Medulla oblongata (tissue), 1 donor: ENCODE measurements at regions not wholly inside any gene's neighbourhood (a gene's known extent, or its start where the extent isn't known, plus 50 kb on each side); places are given as distances from the start of the nearest gene placed in this dataset.

Source experiments
- DNase-seq: peaks from one replicate; pipeline ENCODE4 v3.0.0-alpha.2; 2015; ENCODE audit errors: extremely low spot score

DNA sequence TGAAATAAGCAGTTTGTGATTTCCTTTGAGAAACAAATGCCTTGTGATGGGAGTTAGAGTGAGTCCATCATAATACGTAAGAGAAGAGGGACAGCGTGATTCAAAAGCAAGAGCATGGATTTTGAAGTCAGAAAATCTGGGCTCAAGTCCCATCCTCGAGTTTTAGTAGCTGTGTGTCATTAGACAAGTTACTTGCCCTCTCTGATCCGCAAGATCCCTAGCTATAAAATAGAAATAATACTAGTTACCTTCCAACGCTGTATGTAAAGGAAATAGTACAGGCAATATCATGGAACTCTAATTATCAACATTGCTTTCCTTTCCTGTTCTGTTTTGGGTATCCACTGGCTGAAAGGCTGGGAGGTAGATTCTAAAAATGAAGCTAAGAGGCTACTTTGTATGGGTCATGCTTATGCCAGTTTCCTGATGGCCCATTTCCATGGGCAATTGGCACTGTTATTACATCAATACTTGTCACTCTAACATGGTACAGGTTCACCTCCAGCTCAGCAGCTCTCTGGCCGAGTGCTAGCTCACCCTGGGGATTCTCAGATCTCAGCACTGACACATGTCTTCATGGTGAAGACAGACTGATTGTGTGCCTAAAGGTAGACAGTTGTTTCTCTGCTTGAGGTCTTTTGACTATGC lies 241.7 kb upstream of the KLF4 start:
- no peak for DNase-seq

DNA sequence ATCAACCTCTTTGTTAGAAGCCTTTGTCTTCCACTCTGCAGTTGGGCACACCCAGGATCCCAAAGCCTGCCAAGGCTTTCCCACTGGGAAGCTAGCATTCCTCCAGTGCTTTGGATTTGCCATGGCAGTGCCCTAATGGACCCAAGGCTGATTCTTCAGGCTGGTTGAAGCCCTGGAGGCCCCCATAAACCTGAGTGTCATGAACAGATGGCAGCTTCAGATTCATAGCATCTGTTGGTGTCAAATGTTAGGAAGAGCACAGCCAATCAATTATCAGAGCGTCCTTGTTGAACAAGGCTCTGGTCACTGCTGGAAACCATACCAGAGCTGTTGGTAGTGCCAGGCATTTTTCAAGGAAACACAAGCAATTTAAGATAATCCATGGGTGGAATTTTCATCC lies 241.1 kb upstream of the KLF4 start:
- DNase-seq, result no peak

DNA sequence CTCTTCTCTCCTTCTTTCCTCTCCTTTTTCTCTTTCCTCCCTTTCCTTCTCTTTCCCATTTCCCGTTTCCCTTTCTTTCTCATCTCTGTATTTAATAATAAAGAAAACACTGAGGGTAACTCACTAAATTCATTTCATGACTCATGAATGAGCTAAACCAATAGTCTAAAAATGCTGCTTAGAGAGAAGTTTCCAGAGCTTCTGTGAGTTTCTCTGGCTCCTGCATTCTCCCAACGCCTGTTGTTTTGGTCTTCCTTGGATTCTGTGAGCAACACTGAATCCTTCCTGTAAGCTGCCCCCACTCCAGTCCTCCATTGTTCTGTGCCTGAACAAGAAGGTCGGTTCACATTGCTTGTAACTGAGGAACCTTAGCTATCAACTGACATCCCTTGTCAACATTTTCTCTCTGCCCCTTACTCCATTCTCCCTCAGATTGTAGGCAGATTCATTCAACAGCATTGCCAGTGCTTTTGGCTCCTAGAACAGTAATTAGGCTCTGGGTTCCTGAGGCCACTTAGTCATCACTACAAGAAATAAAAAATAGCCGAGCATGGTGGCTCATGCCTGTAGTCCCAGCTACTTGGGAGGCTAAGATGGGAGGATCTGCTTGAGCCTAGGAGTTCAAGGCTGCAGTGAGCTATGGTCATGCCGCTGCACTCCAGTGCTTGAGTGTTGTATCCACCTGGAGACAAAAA lies 237.7 kb upstream of the KLF4 start:
- DNase-seq, result no peak

DNA sequence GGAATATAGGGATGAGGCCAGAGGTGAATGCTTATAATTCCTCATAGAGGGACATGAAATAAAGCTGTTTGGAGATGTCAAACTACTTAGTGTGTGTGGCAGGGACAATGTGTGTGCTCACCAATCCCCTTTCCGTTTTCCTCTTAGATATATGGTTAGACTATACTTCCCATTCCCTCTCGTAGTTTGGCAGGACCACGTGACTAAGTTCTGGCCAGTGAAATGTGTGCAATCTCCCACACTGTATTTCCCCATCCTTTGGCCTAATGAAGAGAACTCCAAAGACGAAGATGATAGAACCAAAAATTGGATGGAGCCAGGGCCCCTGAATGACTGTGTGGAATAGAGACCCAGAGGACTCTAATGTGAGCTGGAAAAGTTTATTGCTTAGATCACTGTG lies 233.4 kb upstream of the KLF4 start:
- no peak for DNase-seq

DNA sequence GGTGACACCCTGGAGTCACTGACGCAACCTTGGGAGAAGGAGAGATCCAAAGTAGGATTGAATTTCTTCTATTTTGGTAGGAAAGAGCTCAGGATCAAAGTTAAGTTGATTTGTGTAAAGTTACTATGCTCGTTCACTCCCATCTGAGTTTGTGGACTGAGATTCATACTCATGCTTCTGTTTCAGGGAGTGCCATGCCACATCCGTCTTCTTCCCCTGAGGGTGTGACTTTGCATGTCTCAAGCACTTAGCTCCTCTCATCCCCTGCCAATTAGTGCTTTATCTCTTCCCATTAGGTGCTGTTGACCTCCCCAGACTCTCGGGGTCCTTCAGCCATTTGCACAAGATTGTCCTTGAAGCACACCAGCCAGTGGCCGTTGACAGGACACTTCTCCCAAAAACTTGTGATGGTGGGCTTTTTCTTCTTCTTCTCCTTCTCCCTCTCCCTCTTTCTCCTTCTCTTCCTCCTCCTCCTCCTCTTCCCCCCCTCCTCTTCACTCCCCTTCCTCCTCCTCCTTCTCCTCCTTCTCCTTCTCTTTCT lies 232.2 kb upstream of the KLF4 start:
- no peak for DNase-seq

DNA sequence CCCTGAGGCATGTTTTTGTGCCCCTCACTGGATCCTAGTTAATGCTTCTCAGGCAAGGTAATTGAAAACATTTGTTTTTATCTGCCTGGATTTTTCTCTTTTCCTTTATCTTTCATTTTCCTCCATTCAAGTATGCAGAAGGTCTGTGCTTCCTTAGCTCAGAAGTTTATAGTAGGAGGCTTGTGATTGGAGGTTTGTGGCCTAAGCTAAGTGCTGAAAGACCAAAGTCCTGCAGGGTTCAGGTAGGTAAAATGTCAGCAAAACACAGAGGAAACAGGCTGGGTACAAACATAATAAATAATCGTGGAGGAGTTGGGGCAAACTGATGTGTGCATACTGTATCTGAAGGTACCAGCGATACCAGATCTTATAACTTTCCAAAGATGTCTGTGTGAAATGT lies 230.9 kb upstream of the KLF4 start:
- no peak for DNase-seq

DNA sequence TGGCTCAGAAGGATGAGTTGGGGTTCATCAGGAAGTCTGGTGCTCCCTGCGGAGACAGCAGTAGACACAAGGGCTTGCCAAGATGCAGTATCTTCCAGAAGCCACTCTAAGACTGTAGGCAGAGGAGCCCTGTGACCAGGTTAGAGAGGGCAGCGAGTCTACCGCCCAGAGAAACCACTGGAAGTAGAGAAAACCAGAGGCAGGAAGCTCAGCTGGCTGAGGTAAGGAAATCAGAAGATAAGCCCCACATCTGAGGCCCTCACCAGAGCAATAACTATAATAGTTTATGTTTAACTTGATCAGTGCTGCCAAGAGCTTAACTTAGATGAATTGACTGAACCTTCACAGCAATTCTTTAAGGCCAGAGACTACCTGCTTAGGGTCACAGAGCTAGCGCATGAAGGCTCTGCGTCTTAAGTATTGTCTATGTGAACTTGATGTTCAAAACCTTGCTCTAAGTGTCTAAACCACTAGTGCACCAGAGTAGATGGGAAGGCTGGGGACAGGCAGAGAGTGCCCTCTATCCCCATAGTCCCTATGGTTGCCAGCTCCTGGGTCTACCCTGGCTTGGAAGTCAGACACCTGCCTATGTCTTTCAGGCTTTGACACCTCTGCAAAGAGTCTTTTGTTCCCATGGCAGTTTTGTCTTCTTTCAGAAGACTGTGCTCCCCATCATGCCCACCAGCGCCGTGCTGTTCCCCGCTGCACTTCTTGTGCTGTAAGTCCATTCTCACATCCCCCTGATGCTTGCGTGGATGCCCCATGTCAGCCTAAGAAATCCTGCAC lies 228.2 kb upstream of the KLF4 start:
- DNase-seq, result no peak

DNA sequence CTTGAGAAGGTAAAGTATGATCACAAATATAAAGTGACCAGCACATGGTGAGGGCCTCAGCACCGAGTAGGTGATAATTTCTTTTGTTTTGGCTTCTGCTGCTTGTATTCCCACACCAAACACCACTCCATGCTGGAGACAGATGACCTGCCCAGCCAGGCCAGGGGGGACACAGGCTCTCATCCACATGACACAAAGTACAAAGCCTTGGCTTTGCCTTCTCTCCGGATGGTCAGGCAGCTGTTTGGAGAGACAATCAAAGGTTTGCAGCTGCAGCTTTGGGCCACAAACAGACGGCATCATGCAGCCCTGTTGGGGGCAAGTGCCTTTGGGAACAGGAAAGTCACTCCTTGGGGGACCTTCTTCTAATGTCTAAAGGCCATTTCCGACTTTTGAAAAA lies 226.2 kb upstream of the KLF4 start:
- no peak for DNase-seq

DNA sequence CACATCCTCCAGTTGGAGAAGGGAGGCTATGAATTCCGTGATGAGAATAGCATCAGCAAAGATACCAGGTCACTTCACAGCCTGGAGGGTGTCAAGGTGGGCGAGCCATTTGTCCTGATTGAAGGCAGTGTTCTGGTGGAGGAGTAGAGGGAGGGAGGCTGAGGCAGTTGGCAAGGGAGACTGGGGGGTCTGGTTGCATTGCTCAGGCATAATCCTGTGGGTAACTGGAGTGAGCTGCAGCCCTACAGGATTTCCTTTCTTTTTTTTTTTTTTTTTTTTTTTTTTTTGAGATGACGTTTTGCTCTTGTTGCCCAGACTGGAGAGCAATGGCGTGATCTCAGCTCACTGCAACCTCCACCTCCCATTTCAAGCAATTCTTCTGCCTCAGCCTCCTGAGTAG lies 223.9 kb upstream of the KLF4 start:
- no peak for DNase-seq

DNA sequence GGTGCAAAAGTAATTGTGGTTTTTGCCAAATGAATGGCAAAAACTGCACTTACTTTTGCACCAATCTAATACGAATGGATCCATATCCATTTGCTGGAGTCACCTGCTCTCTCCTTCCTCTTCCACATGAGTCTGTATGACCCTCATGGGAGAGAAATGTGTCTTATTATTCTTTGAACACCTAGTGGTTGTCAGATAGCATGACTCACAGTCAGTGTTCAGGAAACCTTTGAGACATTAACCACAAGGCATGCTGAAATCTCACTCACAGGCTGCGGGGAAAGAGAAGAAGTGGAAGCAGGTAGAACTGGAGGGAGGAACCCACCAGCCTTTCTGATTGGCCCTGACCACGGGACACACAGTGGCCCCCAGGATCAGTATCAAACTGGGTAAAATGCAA lies 222.8 kb upstream of the KLF4 start:
- DNase-seq, result no peak

DNA sequence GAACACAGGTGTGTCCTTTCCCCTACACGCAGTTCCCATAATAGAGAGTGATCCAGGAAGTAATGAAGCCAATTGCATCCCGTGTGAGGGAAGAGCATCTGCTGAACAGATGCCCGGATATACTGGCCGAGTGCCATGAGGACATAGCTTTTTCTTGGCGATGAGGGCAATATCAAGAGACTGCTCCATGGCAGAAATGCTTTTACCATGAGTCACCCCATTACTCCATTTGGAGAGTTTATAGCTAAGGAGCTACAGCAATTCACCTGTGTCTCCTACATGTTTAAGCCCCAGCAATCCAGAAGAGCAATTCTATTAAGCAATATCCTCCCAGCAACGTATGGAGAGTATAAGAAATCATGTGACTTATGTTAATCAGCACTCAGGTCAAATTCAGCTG lies 222.0 kb upstream of the KLF4 start:
- no peak for DNase-seq

DNA sequence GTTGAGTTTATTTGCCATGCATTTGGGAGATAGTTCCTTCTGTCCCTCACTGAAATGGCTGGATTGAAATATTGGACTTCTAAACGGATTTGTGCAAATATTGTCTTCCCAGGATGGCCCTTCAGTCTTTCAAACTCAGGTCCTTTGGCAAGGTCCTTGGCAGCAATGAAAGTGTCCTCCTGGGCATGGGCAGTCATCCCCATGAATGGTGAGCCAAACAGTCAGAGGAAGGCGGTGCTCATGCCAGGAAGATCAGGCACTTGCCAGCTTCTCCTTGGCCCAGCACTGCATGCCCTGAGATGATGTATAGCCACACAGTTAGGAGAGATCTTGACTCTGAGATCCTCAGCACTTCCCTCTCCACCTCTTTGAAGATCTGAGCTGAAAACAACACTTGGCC lies 221.4 kb upstream of the KLF4 start:
- DNase-seq, result no peak

DNA sequence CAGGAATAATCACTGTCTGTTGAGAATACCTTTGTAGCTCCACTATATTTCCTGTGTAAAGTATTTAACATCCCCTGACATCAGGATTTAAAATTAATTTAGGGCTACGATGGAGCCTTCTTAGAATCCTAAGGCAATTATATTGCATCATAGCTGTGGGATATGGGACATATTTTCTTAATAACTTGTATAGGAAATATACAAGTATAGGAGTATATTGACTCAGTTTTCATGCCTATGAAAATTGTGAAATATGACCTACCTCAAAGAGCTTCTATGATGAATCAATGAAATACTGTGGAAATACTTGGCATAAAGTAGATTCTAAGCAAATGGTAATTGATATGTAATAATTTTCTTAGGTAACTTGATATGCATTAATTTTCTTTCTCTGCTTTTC lies 221.0 kb upstream of the KLF4 start:
- no peak for DNase-seq

DNA sequence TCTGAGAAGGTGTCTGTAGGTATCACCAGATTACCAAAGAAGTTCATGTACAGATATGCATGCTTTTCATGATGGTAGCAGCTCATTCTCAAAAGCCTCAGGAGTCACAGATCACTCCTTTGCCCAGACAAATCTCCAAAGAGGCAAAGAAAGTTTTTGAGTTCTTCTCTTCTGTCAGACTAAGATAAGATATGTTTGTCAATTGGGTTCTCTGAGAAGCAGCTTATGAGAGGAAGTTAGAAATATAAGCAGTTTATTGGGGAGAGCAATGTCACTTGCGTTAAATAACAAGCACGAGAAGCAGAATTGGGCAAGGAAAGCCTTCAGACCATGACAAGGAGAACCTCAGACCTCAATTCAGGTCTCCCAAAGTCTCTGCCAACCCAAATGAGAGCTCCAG lies 219.2 kb upstream of the KLF4 start:
- DNase-seq, result no peak

DNA sequence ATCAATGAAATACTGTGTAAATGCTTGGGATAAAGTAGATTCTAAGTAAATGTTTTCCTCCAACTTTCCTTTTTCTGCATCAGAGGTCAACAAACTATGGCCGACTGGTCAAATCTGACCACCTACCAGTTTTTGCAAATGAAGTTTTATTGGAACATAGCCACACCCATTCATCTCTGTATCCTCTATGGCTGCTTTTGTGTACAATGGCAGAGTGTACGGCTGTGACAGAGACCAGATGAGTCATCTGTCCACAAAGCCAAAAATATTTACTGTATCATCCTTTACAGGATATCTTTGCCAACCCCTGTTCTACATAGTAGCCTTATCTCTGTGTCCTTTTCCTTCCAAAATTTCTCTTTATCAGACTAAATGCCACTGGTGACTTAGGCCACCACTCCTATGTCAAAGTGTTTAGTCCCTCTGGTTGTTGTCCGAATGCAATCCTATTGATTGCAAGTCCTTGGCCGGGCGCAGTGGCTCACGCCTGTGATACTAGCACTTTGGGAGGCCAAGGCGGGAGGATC lies 218.4 kb upstream of the KLF4 start:
- no peak for DNase-seq

DNA sequence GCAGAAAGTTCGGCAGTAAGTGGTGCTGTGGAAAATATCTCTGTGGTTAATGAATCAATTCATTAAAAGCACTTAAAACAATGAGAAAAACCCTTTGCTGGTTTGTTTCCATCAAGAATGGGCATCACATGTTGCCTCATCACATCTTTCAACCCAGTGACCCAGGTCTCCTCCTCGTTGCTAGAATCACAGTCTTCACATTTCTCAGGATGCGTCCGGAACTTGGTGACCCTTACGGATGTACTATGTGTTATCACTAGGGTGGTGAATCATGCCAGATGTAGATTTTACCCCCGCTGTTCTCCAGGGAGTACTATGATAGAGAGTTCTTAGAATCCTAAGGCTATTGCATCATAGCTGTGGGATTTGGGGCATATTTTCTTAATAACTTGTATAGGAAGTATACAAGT lies 217.9 kb upstream of the KLF4 start:
- no peak for DNase-seq

DNA sequence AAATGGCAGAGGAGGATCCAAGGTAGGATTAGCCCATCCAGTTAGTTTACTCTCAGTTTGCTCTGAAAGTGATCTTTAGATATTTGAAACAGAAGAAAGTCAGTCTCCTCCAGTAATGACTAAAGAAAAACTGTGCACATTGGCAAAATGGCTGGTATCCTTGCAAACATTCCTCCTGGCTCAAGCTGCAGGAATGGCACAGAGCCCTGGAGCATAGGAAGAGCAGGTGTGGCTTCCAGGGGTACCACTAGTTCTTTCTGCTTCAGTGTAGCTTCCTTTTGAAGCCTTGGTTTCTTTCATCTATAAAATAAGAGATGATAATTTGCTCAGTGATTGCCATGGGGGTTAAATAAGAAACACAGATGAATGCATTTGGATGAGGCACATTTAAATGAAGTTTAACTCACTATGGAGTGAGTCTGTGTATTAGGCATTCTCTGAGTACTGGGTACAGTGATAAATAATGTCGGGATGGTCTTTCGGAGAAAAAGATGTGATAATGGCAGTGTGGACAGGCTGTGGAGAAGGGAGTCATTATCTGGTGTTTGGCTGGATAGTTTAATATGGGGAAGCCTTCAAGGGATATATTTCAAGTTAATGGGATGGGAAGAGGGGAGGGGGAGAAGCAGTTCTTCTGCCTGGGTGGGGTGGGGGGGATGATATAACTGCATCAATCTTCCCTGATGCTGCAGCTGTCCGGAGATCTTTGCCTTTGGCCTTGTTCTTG lies 217.3 kb upstream of the KLF4 start:
- no peak for DNase-seq

DNA sequence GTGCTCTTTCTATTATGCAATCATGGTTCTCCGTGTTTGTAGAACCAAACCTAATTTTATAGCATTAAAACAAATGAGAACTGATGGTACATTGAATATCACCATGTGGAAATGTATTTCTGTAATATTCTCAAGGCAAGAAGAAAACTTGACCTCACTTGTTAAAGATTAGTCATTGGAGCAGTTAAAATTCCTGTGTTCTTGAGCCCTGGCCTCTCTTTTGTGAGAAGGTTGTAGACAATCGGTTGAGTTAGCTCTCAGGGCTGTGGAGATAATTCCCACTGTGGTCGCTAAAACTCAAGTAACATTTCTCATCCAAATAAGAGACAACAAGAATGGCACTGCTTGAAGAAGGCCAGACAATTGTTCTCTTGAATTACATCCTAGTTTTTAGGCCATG lies 216.0 kb upstream of the KLF4 start:
- DNase-seq, result no peak

DNA sequence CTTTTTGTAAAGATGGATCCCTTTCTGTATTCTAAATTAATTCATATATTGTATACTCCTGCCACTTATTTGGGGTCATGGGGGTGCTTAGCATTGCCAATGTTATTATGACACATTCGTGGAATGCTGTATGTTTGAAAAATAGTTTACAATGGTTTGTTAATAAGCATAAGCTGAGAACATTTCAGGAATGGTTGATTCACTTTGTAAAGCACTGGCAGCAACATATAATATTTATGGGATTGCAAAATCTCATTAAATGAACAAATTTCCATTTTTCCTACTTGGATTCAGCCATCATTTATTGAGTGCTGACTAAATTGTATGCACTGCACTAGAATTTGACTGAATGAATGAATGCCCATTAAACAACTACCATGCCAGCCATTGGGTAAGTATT lies 215.2 kb upstream of the KLF4 start:
- no peak for DNase-seq

DNA sequence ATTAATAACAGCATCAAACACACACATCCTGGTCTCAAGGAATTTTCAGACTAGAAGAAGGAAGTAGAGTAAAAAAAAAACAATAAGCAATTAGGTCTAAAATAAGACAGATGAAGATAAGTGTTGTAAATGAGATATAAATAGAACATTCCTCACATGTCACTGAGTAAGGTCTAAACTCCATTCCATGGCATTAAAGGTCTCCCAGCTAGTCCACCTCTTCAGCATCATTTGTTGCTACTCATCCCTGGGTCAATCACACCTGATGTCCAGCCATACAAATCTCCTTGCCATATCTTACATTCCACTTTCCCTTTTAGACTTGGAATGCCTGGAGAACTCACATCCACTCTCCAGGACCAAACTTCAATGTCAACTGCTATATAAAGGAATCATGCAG lies 214.1 kb upstream of the KLF4 start:
- DNase-seq, result no peak

DNA sequence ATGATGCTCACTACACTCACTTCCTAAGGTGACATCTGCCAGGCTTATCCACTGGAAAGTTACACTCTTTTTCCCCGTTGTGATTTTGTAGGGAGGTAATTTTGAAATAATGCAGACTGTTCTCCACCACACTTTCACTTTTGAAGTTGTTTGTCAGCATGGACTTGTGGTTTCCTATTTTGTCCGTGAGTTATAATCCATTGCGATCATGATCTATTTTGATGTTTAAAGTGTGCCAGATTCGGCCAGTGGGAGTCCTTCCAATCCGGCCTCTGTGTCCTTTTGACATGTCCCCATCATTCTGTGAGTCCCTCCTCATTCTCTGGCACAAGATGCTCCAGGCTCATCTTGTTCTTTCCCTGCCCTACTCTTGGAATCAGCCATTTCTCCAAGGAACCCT lies 211.3 kb upstream of the KLF4 start:
- DNase-seq, result no peak

DNA sequence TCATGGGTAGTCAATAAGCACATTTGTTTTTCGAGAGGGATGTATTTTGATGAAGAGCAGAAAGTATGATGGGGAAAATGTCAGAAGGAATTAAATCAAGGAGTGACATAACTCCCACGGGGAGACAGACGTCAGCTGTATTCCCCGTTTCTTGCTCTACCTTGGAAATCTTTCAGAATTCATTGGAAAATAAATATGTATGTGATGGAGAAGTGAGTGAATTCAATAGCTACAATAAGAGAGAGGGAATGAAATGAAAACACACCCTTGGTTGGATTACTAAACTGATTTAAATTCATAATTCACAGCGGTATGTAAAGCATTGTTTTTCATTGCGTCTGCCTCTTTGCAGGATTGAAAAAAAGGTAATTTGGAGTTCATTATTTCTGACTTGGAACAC lies 209.7 kb upstream of the KLF4 start:
- no peak for DNase-seq
